Skin epidermis (tissue), 12 donors: ENCODE measurements at regions not wholly inside any gene's neighbourhood (a gene's known extent, or its start where the extent isn't known, plus 50 kb on each side); places are given as distances from the start of the nearest gene placed in this dataset.
"Not testable (repeated sequence)": the region's sequence is repeated elsewhere in the genome, so short reads cannot be mapped to it uniquely, and the experiment has no call there.

Source experiments
- H3K27ac ChIP-seq, 21 experiments: fragments of 200-600 bp; sonication (generic) in 11 of 21; one replicate each; pipeline ENCODE4 v1.5.0; 2020; ENCODE audit warnings: mild to moderate bottlenecking in 3 of 21, inconsistent platforms in 2 of 21, moderate library complexity in 2 of 21
- H3K4me3 ChIP-seq, 7 experiments: fragments of 200-600 bp; sonication (generic) in 2 of 7; one replicate each; pipeline ENCODE4 v1.5.0; 2020; ENCODE audit warnings: inconsistent platforms in 2 of 7, mild to moderate bottlenecking in 2 of 7, moderate library complexity in 1 of 7

DNA sequence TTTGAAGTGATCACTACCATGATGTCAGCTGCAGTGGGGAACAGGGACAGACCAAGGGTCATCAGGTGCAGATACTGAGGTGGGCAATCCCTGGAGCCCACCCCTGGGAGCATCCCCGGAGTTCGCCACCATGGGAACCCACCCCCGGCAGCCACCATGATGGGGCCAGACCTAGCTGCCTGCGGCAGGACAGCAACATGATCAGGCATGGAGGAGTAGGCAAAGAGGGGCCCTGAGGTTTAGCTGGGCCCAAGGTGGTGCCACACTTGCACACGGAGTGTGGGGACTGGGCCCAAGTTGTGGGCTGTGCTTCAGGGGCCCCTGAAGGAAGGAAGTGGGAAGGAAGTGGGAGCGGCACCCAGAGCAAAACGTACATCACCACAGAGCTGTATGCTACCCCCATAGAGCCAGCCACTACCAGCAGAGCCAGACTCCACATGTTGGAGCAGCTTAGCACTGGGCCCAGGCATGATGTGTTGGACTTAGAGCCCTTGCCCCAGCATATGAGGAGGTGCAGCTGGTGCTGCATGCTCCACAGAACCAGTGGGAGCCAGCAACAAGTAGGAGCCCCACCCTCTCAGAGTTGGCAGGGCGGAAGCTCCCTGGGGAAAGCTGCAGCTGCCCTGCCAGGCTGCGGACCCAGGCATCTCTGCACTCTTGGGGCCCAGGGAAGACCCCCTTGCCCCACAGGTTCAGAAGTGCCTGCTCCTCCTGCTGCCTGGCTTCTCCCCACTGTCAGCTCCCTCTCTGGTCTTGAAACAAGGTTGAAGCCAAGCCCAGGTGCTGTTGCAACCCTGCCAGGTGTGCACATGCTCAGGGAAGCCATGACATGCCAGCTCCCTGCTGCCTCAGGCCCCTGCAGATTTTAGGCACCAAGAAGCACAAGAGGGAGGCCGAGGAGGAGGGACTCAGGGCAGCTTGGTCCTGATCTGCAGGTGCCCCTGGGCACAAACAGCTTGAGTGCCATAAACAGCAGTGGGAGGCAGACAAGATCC is 515.3 kb downstream of the ZBBX start:
- H3K27ac ChIP-seq, result no peak overlapping the region
- H3K4me3 ChIP-seq, result no peak overlapping the region

DNA sequence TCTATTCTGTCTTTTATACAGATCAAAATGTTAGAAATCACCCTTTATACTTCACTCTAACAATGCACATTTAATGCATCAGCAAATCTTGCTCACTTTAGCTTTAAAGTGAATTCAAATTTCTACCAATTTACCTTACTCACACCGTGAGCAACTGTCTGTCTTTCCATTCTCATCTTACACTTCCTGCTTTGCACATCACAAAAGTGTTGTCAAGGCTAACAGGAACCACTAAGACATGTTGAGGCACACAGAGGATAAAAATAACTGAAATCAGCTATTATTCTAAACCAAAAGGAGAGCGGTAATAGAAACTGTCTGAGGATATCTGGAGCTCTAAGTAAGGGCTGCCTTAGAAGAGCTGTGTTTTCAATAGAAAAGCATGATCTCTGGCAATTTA is 519.9 kb downstream of the ZBBX start:
- H3K4me3 ChIP-seq, result no peak overlapping the region
- H3K27ac ChIP-seq, result no peak overlapping the region

DNA sequence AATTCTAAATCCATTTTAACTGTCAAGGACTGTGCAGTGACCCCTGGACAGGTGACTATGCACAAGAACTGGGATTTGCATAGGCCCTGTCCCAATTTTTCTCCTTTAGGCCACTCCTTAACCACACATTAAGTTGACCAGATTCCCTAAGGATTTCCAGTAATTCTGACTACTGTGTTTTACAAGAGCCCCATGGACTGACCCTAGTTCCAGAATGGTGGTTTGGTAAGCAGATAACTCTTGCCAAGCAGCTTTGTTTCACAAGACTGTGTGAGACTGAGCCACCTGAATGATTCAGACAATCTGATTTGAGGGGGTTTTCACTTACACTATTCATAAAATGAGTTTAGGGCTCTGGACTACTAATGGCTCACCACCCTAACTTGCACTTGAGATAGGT is 535.8 kb downstream of the ZBBX start:
- Histone ChIP-seq H3K27ac (no peak overlapping the region), H3K4me3 (no peak overlapping the region)

DNA sequence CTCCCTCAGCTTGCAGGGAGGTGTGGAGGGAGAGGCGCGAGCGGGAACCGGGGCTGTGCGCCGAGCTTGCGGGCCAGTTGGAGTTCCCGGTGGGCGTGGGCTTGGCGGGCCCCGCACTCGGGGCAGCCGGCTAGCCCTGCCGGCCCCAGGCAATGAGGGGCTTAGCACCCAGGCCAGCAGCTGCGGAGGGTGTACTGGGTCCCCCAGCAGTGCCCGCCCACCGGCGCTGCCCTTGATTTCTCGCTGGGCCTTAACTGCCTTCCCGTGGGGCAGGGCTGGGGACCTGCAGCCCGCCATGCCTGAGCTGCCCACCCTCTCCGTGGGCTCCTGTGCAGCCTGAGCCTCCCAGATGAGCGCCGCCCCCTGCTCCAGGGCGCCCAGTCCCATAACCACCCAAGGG is 537.3 kb downstream of the ZBBX start:
- H3K27ac ChIP-seq, H3K4me3 ChIP-seq: not testable (repeated sequence)

DNA sequence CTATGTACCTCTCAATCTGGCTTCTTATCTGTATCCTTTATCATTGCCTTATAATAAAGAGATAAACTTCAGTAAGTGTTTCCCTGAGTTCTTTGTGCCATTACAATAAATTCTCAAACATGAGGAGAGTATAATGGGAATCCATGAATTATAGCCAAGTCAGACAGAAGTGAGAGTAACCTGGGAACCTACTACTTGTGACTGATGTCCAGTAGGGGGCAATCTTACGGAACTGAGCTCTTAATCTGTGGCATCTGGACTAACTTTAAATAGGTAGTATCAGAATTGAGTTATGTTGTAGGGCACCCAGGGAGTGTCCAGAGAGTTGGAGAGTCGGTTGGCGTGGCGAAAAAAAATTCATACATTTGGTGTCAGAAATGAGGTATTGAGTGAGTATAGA is 542.6 kb downstream of the ZBBX start:
- Histone ChIP-seq H3K27ac (no peak overlapping the region), H3K4me3 (no peak overlapping the region)

DNA sequence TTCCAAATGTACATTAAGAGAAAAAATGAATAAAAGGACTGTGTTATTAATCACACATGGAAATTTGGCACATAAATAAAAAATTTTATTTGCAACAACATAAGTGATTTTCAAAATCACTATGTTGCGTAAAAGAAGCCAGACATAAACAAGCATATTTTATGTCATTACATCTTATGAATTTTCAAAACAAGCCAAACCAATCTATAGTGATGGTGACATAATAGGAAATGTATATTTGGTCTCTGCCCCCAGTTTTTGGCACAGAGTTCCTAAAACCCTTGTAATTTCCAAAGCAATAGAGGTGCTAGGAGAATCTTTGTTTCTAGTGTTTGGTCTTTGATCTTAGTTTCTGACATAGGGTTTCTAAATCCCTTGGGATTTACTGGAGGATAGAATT is 543.3 kb downstream of the ZBBX start:
- H3K4me3 ChIP-seq, result no peak overlapping the region
- H3K27ac ChIP-seq, result no peak overlapping the region

DNA sequence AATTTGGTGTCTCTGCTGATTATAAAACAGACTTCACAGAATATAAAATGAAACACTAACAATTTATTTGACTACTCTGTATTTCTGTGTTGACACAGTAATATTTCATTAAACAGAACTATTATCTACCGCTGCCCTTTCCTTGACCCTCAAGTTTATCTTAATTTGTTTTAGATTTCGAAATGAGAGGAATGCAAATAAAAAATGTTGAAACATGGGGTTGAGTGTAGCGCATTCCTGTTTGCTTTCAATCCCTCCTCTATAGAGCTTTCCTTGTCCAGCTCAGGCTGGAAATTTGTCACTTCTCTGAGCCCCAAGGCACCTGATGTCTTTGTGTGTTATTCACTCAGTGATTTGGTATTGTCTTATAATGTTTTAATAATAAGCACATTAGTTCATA is 550.2 kb downstream of the ZBBX start:
- no peak overlapping the region for H3K4me3 ChIP-seq

DNA sequence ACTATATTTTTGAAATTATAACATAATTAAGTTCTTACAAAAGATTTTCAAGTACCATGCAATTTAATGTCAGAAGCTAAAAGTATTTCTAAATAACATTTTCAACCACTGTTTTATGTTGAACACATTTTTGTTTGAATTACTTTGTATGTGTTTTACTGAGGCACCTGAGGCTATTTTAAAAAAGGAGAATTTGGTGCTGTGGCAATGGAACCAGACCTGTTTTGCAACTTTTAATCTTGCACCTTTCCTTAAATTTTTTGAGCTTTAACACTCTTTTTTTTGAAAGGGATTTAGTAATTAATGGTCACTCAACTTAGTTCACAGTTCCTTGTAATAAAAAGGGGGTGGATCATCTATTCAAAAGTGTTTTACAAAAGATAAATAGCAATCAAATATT is 561.6 kb downstream of the ZBBX start:
- no peak overlapping the region for H3K27ac ChIP-seq
- no peak overlapping the region for H3K4me3 ChIP-seq

More for the DNA sequence above, 550.2 kb downstream of the ZBBX start:
- no peak overlapping the region for H3K27ac ChIP-seq

DNA sequence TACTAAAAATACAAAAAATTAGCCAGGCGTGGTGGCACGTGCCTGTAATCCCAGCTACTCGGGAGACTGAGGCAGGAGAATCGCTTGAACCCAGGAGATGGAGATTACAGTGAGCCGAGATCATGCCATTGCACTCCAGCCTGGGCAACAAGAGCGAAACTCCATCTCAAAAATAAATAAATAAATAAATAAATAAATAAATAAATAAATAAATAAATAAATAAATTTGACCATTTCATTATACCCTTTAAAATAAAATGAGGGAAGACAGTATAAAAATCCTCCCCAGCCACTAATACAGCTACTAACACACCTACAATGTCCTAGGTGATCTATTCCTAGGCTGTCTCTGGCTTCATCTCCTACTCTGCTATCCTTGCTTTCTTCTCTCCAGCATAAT is 562.8 kb downstream of the ZBBX start:
- not testable (repeated sequence) for H3K27ac ChIP-seq, H3K4me3 ChIP-seq

DNA sequence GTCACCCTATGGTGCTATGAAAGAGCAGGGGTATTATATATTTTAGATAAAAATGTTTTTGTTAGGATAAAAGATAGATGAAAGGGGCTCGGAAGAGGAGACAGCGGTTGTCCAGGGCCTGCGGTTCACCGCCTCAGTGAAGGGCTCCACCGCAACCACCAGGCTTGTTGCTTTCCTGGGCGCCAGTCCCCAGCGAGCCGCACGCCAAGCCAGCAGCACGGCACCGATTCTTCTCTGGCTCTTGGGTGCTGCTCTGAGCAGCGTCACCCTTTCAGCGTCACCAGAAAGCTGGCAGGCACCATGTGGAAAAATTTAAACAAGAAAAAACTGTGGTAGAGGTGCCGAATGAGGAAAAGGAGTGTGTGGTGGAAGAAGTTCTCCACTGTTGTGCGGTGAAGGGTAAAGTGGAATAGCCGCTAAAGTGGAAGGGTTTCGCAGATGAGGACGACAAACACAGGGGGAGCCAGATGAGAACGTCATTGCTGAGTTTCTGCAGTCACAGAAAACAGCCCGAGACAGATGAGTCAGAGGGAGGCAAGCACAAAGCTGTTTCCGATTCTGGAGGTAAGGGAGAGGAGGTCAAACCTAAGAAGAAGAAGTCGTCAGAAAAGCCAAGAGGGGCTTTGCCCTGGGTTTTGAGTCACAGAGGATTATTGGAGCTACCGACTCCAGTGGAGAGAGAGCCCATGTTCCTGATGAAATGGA is 569.2 kb downstream of the ZBBX start:
- Histone ChIP-seq H3K27ac (no peak overlapping the region), H3K4me3 (no peak overlapping the region)

DNA sequence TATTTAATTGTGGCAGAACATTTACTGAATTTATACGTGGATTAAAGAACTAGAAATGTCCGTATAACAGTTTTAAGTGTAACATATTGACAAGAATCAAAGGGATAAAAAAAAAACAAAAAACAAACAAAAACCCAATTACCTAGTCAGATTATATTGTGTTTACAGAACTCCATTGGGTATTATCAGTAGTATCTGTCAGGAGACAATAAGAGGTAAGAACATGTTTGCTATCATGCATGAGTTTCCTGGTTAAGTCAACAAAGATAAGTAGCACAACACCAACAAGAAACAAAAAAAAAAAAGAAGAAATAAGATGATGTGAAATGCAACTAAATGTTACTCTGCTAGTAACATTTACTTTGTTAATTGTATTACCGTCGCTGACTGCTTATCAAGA is 570.6 kb downstream of the ZBBX start:
- Histone ChIP-seq H3K27ac (no peak overlapping the region), H3K4me3 (no peak overlapping the region)

DNA sequence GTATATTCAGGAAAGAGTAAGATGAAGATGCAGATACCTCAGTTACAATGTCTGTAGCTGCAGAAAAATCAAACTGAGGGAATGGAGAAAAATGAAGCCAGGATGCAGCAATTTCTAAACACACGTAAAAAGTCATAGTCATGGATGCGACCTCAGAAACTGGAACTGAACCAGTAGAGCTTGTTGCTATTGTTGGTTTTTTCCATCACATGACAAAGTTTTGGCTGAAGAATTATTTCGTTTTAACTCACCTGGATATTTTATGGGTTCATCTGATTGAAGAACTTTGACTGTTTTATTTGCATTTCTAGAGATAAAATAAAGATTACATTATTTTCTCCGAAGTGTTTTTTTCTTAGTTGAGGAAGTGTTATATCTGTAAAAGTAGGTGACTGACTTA is 591.2 kb downstream of the ZBBX start:
- no peak overlapping the region for H3K4me3 ChIP-seq
- no peak overlapping the region for H3K27ac ChIP-seq

DNA sequence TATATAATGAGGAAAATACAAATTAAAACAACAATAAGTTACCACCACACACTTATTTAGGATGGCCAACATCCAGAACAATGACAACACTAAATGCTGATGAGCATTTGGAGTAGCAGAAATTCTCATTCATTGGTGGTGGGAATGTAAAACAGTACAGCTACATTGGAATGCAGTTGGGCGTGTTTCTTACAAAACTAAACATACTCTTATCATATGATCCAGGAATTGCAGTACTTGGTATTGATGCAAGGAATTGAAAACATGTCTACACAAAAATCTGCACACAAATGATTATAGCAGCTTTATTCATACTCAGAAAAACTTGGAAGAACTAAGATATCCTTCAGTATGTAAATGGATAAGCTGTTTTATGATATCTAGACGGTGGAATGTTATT is 594.2 kb downstream of the ZBBX start:
- Histone ChIP-seq H3K4me3 (no peak overlapping the region), H3K27ac (no peak overlapping the region)

DNA sequence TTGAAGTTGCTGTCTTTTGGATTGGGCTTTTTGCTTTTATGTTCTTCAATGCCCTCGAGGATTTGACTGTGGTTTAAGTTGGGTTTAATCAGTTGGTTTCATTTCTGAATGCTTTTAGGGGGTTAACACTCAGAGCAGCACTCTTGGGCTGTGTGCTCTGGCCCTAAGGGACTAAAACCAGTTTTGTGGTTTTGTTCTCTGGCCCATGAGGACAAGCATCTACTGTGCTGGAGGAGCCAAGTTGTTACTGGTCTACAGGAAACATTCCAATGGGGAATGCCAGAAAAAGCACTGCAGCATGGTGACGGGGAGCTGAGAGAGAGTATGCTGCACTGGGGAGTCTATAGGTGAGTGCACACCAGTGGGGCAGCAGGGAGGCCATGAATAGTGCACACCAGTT is 596.9 kb downstream of the ZBBX start:
- H3K4me3 ChIP-seq, result no peak overlapping the region
- no peak overlapping the region for H3K27ac ChIP-seq

DNA sequence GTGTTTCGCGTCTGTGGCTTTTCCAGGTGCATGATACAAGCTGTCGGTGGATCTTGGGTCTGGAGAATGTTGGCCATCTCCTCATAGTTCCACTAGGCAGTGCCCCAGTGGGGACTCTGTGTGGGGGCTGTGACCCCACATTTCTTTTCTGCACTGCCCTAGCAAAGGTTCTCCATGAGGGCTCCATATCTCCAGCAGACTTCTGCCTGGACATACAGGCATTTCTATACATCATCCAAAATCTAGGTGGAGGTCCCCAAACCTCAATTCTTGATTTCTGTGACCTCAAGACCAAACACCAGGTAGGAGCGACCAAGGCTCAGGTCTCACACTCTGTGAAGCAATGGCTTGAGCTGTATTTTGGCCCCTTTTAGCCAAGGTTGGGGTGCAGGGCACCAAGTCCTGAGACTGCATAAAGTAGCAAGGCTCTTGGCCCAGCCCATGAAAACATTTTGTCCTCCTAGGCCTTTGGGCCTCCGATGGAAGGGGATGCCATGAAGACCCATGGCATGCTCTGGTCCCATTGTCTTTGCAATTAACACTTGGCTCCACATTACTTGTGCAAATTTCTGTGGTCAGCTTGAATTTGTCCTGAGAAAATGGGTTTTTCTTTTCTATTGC is 615.3 kb downstream of the ZBBX start:
- Histone ChIP-seq H3K4me3 (no peak overlapping the region), H3K27ac (no peak overlapping the region)

DNA sequence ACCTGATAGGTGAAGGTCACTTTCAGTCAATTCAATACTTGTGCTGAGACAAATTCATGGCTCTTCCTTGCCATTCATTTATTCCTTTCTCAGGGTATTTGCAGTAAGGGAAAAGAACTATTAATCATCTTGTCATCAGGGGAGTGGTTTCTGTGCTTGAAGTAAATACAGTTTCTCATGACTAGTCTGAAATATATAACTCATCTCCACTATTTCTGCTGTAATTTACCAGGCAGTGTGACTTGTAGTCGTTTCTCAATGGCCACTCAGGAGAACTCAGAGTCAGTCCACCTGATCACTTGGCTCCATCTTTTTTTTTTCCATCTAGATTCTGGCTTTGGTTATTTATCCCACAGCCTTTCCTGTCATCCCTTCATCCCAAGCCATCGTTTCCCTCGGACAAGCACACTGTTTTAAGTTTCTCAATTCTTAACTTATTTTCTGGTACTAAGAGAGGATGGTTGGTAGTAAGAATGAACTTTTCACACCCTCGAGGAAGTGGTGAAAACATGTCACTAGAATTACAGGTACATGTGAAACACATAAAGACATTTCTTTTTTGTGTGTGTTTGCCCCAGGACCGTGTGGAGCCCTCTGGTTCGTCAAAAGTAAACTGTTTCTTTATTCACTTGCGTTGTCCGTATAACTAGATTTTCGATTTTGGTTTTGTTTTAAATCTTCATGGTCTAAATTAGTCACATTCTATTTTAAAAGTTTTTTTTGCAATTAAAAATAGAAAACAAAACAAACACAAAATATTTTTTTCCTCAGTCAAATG is 620.2 kb downstream of the ZBBX start:
- Histone ChIP-seq H3K4me3 (no peak overlapping the region), H3K27ac (no peak overlapping the region)

DNA sequence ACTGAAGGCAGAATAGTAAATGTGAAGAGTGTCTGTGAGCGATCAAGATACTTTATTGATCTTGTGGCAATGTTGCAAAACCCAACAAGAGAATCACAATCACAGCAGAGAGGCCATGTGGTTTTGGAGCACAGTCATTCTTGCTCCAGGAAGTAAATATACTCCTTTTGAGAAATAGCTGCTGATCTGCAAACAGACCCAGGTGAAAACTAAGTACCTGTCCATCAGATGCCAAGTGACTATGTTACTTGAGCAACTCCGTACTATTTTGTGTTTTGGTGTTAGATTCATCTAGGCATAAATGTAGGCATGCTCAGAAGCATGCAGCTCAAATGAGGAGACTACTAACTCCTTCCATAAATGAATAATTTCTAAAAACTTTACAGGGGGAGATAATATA is 627.9 kb downstream of the ZBBX start:
- Histone ChIP-seq H3K4me3 (no peak overlapping the region), H3K27ac (no peak overlapping the region)

DNA sequence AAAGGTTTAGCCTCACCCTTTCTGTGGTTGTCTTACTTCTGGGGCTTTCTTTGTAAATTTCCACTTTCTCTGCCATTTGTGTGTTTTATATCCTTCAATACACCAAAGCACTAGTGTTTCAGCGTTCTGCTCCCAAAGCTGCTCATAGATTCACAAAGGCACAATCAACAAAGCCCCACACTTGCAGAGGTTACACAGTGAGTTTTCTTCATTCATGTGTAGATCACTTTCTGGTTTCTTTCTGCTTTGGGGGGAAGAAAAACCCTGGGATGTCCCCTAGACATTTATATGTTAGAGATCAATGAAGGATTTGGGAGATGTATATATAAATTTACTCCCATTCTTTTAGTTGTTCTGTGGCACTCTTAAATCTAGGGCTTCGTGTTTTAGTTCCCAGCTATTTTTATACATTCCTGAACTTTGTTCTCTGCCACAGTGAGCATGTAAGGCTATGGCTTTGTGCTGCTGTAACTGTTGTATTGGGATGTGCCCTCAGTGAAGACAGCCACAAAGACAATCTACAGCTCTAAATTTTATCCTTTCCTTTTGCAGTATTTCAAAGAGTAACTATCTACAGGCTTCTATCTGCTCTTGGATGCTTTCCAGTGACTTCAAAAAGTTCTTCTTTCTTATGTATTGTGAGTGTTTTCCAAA is 636.5 kb downstream of the ZBBX start:
- H3K27ac ChIP-seq, result no peak overlapping the region
- H3K4me3 ChIP-seq, result no peak overlapping the region

DNA sequence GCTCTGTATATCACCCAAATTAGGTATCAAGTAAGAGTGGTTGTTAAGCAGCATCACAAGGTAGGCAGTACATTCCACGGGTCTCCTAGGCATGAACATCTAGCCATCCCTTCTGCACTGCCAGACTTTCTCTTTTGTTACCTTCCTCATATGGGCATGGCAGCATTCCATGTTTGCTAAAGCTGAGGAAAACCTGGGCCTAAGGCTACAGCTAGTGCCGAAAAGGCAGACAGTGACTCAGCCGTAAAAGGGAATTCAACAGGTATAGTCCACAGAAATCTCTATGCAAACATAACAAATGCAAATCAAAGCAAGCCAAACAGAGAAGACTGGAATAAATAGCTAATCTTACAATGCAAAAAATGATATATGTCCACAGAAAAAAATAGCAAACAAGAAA is 645.4 kb downstream of the ZBBX start:
- no peak overlapping the region for H3K4me3 ChIP-seq
- no peak overlapping the region for H3K27ac ChIP-seq

DNA sequence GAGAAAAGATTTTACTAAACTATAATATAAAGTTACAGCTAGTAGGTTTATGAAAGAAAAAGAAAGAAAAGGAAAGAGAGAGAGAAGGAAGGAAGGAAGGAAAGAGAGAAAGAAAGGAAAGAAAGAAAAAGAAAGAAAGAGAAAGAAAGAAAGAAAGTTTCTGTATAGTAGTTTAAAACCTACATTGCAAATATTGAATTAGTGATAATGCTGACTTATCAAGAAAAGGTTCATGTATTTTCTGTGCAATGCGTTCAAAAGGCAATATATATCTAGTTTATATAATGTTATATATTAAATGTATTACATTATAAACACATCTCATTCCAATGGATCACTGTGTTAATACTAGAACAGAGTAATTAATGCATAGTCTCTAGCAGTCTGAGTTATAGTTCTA is 648.4 kb downstream of the ZBBX start:
- Histone ChIP-seq H3K4me3 (no peak overlapping the region), H3K27ac (no peak overlapping the region)
